ENCODE measurements at regions not wholly inside any gene's neighbourhood (a gene's known extent, or its start where the extent isn't known, plus 50 kb on each side); places are given as distances from the start of the nearest gene placed in this dataset.

DNA sequence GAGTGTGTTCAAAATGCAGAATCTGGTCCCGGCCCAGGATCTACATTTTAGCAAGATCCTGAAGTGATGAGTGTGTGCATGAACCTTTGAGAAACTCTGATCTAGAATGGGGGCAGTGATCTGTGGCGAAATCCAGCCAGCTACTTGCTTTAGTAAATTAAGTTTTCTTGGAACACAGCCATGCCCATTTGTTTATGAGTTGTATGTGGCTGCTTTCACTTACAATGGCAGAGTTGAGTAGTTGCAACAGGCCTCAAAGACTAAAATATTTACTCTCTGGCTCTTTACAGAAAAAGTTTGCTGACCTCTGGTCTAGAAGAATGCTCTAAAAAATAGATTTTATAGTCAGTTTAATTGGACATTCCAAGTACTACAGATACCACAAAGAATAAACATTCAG, 588.3 kb downstream of the BNC2 start:
- H3K27ac Mint-ChIP-seq (ENCODE audit: unreplicated experiment): no peak overlapping the region
- no peak for DNase-seq (ENCODE audit: low spot score)

DNA sequence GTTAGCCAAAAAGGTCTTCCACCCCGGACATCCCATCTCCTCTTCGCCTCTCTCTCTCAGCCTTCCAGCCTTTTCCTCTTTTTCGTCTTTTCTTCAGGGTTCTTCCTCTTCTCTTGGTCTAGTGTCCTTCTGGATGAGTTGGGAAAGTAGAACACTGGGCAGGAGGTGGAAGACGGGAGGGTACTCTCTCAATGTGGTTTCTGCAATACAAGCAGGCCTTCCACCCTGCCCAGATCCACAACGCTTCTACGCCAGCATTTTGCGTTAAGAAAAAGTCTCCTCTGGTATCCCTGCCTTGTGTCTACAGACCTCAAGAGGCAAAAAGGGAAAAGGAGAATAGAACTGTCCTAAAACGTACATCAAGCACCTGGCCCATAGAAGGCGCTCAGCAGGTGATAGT, 587.8 kb downstream of the BNC2 start:
- Mint-ChIP-seq H3K9me3 (ENCODE audit: unreplicated experiment) (no peaks in the 10 kb centered on the region), H3K27me3 (ENCODE audit: unreplicated experiment) (peaks cover 4% of the 10 kb centered on the region), H3K4me3 (ENCODE audit: unreplicated experiment) (no peak overlapping the region), H3K4me1 (ENCODE audit: unreplicated experiment) (peaks cover 3% of the 10 kb centered on the region), H3K36me3 (ENCODE audit: low read depth, unreplicated experiment) (no peaks in the 10 kb centered on the region), H3K27ac (ENCODE audit: unreplicated experiment) (no peak overlapping the region)
- DNase-seq (ENCODE audit: low spot score): no peak
- TF ChIP-seq, protein P1, sequence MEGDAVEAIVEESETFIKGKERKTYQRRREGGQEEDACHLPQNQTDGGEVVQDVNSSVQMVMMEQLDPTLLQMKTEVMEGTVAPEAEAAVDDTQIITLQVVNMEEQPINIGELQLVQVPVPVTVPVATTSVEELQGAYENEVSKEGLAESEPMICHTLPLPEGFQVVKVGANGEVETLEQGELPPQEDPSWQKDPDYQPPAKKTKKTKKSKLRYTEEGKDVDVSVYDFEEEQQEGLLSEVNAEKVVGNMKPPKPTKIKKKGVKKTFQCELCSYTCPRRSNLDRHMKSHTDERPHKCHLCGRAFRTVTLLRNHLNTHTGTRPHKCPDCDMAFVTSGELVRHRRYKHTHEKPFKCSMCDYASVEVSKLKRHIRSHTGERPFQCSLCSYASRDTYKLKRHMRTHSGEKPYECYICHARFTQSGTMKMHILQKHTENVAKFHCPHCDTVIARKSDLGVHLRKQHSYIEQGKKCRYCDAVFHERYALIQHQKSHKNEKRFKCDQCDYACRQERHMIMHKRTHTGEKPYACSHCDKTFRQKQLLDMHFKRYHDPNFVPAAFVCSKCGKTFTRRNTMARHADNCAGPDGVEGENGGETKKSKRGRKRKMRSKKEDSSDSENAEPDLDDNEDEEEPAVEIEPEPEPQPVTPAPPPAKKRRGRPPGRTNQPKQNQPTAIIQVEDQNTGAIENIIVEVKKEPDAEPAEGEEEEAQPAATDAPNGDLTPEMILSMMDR (IDR thresholded peaks at IDR 0.05; ENCODE audit: unreplicated experiment): no peak

More for the DNA sequence above, 588.3 kb downstream of the BNC2 start:
- TF ChIP-seq, protein P1 (IDR thresholded peaks at IDR 0.05; ENCODE audit: unreplicated experiment): no peak
- H3K36me3 Mint-ChIP-seq (ENCODE audit: low read depth, unreplicated experiment): no peaks in the 10 kb centered on the region
- peaks cover 3% of the 10 kb centered on the region for H3K4me1 Mint-ChIP-seq (ENCODE audit: unreplicated experiment)
- H3K27me3 Mint-ChIP-seq (ENCODE audit: unreplicated experiment): peaks cover 4% of the 10 kb centered on the region
- H3K4me3 Mint-ChIP-seq (ENCODE audit: unreplicated experiment): no peak overlapping the region
- no peaks in the 10 kb centered on the region for H3K9me3 Mint-ChIP-seq (ENCODE audit: unreplicated experiment)

DNA sequence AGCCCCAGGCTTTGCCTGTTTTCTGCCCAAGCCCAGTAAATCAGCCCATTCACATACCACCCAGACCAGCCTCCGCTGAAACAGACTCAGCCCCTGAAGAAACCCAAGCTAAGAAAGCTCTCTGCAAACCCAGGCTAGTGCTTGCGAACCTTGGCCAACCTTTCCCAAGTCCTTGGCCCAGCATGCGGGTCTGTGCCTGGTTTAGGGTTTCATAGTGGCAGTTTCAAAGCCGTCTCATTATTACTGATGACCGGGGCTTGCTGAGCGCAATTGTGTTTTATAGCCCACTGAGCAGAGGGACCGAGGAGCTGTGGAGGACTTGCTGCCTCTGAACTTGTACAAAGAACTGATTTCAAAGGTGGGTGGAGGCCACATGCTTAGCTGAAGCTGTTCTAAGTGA, 584.3 kb downstream of the BNC2 start:
- Mint-ChIP-seq H3K27ac (ENCODE audit: unreplicated experiment) (no peak overlapping the region), H3K9me3 (ENCODE audit: unreplicated experiment) (no peaks in the 10 kb centered on the region), H3K4me1 (ENCODE audit: unreplicated experiment) (no peaks in the 10 kb centered on the region), H3K36me3 (ENCODE audit: low read depth, unreplicated experiment) (no peaks in the 10 kb centered on the region), H3K27me3 (ENCODE audit: unreplicated experiment) (peaks cover 4% of the 10 kb centered on the region), H3K4me3 (ENCODE audit: unreplicated experiment) (no peak overlapping the region)
- DNase-seq (ENCODE audit: low spot score): no peak
- TF ChIP-seq, protein P1 (IDR thresholded peaks at IDR 0.05; ENCODE audit: unreplicated experiment): no peak

DNA sequence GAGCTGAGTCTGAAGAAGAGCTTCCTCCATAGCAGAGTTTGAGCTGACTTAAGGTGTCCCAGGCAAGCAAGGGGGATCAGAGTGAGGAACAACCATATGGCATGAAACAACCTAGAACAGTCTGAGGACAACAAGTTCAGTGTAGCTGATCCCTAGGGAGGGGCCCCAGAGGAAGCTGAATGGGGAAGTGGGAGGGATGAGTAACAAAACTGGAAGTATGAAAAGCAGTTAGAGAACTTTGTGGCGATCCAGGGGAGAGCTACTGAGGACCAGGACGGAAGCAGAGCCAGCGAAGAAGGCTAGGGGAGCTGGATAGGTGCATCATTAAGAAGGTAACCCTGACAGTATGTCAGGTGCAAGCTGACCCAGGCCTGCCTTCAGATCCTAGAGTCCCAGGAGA, 580.8 kb downstream of the BNC2 start:
- TF ChIP-seq, protein P1 (IDR thresholded peaks at IDR 0.05; ENCODE audit: unreplicated experiment): no peak
- Mint-ChIP-seq H3K4me3 (ENCODE audit: unreplicated experiment) (no peak overlapping the region), H3K9me3 (ENCODE audit: unreplicated experiment) (no peaks in the 10 kb centered on the region), H3K36me3 (ENCODE audit: low read depth, unreplicated experiment) (no peaks in the 10 kb centered on the region), H3K27me3 (ENCODE audit: unreplicated experiment) (peaks cover 2% of the 10 kb centered on the region), H3K27ac (ENCODE audit: unreplicated experiment) (no peak overlapping the region), H3K4me1 (ENCODE audit: unreplicated experiment) (no peaks in the 10 kb centered on the region)
- no peak for DNase-seq (ENCODE audit: low spot score)

DNA sequence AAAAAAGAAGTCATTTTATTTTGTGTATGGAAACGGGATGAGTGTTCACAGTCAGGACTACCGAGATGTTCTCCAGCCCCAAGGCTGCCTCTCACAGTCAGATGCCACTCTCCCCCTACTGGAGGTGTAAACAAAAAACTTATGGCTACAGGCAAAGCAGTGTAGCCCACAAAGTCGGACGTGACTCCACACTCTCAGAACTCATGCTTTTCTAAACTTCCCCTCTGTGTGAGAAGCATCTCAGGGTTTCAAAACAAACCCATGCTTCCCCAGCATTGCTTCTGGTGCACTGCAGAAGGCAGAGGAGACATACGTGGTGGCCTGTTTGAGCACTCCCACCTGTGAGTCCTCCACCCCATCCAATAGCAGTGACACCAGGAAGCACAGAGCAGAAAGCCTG, 580.3 kb downstream of the BNC2 start:
- no peak for DNase-seq (ENCODE audit: low spot score)
- TF ChIP-seq, protein P1 (IDR thresholded peaks at IDR 0.05; ENCODE audit: unreplicated experiment): no peak
- no peaks in the 10 kb centered on the region for H3K4me1 Mint-ChIP-seq (ENCODE audit: unreplicated experiment)
- H3K27me3 Mint-ChIP-seq (ENCODE audit: unreplicated experiment): peaks cover 2% of the 10 kb centered on the region
- no peaks in the 10 kb centered on the region for H3K36me3 Mint-ChIP-seq (ENCODE audit: low read depth, unreplicated experiment)
- H3K27ac Mint-ChIP-seq (ENCODE audit: unreplicated experiment): no peak overlapping the region
- H3K4me3 Mint-ChIP-seq (ENCODE audit: unreplicated experiment): no peak overlapping the region
- no peaks in the 10 kb centered on the region for H3K9me3 Mint-ChIP-seq (ENCODE audit: unreplicated experiment)

All from endothelial cell (in vitro differentiated cells).